Prostate gland (tissue), 2 donors: ENCODE measurements at regions not wholly inside any gene's neighbourhood (a gene's known extent, or its start where the extent isn't known, plus 50 kb on each side); places are given as distances from the start of the nearest gene placed in this dataset.
"Not testable (repeated sequence)": the region's sequence is repeated elsewhere in the genome, so short reads cannot be mapped to it uniquely, and the experiment has no call there.

Experiments used
- POLR2A ChIP-seq: fragments of 450-650 bp; IDR thresholded peaks from one replicate; pipeline ENCODE4 v1.6.1; 2016; ENCODE audit warnings: antibody characterized with exemption, mild to moderate bottlenecking
- POLR2AphosphoS5 ChIP-seq: sonication (generic); formaldehyde crosslinking; IDR thresholded peaks from one replicate; pipeline ENCODE4 v1.6.1; 2017; ENCODE audit warnings: antibody characterized with exemption
- TF ChIP-seq, protein P1 (sequence below), 4 experiments: fragments of 200-600 bp in 2 of 4; fragments of 450-650 bp in 2 of 4; sonication (generic) in 2 of 4; IDR thresholded peaks; 1 replicate in 3 of 4; 2 replicates in 1 of 4; pipeline ENCODE4 v1.5.1; 2016 to 2019; ENCODE audit warnings: antibody characterized with exemption in 4 of 4, mild to moderate bottlenecking in 2 of 4, moderate library complexity in 2 of 4

DNA sequence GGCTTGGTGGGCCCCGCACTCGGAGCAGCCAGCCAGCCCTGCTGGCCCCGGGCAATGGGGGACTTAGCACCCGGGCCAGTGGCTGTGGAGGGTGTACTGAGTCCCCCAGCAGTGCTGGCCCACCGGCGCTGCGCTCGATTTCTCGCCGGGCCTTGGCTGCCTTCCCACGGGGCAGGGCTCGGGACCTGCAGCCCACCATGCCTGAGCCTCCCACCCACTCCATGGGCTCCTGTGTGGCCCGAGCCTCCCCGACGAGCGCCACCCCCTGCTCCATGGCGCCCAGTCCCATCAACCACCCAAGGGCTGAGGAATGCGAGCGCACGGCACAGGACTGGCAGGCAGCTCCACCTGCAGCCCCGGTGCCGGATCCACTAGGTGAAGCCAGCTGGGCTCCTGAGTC is 202.2 kb downstream of the ZC3H11B start:
- not testable (repeated sequence) for TF ChIP-seq POLR2AphosphoS5, POLR2A
- TF ChIP-seq, protein P1, sequence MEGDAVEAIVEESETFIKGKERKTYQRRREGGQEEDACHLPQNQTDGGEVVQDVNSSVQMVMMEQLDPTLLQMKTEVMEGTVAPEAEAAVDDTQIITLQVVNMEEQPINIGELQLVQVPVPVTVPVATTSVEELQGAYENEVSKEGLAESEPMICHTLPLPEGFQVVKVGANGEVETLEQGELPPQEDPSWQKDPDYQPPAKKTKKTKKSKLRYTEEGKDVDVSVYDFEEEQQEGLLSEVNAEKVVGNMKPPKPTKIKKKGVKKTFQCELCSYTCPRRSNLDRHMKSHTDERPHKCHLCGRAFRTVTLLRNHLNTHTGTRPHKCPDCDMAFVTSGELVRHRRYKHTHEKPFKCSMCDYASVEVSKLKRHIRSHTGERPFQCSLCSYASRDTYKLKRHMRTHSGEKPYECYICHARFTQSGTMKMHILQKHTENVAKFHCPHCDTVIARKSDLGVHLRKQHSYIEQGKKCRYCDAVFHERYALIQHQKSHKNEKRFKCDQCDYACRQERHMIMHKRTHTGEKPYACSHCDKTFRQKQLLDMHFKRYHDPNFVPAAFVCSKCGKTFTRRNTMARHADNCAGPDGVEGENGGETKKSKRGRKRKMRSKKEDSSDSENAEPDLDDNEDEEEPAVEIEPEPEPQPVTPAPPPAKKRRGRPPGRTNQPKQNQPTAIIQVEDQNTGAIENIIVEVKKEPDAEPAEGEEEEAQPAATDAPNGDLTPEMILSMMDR (IDR thresholded peaks at IDR 0.05), result not testable (repeated sequence)
